ENCODE measurements at regions not wholly inside any gene's neighbourhood (a gene's known extent, or its start where the extent isn't known, plus 50 kb on each side); places are given as distances from the start of the nearest gene placed in this dataset.

- TF ChIP-seq CTCF (IDR thresholded peaks at IDR 0.05) (no peak), POLR2AphosphoS5 (IDR thresholded peaks at IDR 0.05) (no peak)
Observed at GRCh38 chr6:98024359-98024758, 741.3 kb upstream of the MMS22L start.
